GM19035 (cell line): ENCODE measurements at regions not wholly inside any gene's neighbourhood (a gene's known extent, or its start where the extent isn't known, plus 50 kb on each side); places are given as distances from the start of the nearest gene placed in this dataset.

Source experiments
- ATAC-seq: cut with Tn5 transposase; IDR thresholded peaks from one replicate; pipeline ENCODE4 v1.9.1; 2021; ENCODE audit not compliant: unreplicated experiment

- no peak for ATAC-seq
Measured at GRCh38 chr3:18046131-18046915, 303.9 kb upstream of the TBC1D5 start.

DNA sequence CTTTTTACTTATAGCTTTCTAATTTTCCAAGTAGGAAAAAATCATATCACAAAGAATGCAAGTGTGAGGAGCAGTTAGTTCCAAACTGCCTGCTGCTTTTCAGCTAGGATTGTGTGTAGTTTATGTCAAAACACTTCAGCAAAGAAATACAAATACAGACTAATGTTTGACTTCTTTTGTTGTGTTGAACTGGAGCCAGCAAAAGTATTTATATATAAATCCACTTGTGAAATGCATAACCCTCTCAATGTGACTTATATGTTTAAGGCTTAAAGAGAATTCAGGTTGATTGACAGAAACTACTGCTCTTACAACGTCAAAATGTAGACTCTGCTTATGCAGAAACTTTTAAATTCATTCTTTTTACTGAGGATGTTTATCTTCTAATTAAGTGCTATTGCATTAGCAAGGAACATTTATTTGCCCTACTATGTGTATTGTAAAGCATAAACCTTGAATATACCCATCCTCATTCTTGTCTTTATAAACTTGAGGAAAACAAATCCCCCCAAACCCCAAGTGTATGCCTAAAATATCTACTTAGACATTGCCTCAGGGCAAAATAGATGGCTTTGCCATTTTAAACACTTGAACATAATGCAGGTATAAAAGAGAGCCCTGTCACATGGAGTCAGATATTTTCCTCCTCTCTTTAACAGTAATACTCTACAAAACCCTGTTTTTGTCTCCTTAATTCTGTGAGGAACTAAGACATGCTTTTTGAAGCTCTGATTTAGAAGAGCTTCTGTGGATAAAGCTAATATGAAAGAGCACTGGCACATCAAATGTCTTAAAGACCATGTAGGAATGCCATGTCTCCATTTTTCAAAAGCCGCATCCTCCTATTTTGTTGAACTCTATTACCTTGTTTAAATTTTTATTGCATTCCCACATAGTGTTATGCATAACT lies 302.8 kb upstream of the TBC1D5 start:
- ATAC-seq: no peak

DNA sequence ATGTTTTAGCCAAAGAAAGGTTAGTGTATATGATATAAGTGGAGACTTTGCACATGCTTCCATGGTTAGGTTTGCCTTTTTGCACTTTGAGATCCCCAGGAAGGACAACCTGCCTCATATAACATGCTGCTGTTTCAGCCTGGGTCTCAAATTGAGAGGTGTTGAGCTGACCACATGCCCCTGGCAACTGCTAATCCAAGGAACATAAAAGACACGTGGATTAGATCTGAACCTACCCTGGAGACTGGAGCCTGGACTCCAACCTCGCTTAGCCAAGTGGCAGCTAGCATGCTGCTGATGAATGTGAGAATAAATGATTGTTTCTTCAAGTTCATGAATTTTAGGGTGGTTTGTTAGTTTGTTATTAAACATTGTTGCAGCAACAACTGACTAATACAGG lies 301.8 kb upstream of the TBC1D5 start:
- no peak for ATAC-seq

- no peak for ATAC-seq
Measured at GRCh38 chr3:18036450-18036815, 294.0 kb upstream of the TBC1D5 start.

GRCh38 chr3:18035641-18036449 lies 293.4 kb upstream of the TBC1D5 start:
- ATAC-seq: no peak

DNA sequence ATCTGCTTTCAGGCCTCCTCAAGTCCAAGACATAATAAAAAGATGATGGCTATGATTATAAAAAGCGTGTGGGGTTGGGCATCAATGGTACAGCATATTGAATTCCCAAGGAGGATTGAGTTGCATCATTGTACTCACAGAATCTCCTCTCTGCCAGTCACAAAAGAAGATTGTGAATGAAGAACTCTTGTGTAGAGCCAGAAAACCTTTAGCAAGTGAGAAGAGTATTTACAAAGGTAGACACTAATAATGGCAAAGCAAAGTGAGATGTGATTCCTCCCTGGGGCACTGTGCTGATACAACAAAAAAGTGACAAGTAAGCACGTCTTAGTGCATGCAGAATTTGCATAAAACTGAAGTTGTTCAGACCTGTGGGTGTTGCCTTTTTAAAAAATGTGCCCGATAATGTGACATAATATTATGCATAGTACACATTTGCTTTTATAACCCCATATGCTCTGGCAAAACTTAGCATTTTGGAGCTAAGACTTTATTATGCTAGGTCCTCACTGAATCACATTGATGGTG lies 291.2 kb upstream of the TBC1D5 start:
- ATAC-seq: no peak

- no peak for ATAC-seq
Measured at GRCh38 chr3:18030371-18030870, 288.0 kb upstream of the TBC1D5 start.

- ATAC-seq: no peak
Measured at GRCh38 chr3:18027161-18027939, 284.9 kb upstream of the TBC1D5 start.

DNA sequence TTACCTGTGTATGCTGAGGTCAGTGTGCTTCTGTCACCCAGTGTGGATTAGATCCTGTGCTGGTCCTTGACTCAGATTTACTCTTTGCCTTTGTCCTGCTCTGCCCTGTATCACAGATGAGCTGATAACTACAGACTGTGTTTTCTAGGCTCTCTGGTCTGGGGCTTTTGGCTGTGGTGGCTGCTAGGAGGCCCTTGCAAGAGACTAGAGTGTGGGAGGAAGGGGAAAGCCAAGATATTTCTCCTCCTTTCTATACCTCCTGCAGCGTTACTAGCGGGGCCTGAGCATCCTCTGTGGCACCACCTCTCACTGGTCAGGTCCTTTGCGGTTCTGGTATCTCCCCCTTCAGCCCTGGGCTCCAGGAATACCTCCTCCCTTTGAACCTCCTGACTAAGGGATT lies 282.3 kb upstream of the TBC1D5 start:
- ATAC-seq: no peak

DNA sequence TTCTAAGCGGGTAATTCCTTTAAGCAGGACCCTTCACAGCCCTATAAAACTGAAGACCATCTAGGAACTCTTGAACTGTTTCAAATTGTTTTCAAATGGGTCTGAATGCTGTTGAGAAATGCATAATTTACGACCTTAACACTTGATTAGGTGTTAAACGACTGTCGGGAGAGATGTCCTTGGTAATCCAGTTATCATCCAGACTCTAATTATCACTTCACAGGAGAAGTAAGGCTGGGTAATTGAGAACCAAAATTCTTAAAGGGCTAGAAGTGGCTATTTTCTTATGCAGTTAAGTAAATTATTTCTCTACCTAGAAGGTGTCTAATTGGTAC lies 276.7 kb upstream of the TBC1D5 start:
- no peak for ATAC-seq

DNA sequence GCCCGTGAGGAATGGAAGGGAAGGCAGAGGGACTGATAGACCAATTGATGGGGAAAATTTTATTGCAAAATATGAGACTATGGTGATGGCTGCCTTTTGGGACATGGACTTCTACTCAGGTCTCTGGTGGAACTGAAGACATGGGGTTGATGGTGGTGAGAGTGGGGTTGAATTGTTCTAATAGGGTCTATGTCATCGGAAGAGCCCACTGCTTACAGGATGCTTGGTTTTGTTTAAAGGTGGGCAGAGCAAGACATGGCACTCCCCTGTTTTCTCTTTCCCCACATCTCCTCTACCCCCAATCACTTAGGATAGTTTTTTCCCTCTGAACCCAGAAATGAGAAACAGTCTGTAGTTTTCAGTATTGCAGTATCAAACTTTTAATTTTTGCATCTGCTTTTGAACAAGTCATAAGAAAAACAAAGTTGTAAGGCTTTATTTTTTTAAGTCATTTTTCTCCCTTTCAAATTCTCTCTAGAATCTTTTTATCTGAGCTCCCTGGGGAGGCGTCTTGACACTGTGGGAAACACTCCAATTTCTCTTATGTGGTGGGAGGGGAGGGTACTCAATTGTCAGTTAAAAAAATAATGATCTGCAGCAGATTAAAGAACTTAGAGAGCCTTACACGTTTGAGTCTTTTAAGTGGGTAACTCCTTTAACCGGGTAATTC lies 276.2 kb upstream of the TBC1D5 start:
- ATAC-seq: no peak

DNA sequence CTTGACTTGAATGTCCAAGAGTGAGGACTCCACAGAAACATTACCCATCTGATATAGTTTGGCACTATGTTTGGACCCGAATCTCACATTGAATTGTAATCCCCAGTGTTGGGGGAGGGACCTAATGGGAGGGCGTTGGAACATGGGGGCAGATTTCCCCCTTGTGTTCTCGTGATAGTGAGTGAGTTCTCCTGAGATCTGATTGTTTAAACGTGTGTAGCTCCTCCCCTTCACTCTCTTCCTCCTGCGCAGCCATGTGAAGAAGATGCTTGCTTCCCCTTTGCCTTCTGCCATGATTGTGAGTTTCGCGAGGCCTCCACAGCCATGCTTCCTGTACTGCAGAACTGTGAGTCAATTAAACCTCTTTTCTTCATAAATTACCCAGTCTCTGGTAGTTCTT lies 273.9 kb upstream of the TBC1D5 start:
- ATAC-seq: no peak

GRCh38 chr3:18012933-18013332 lies 270.5 kb upstream of the TBC1D5 start:
- no peak for ATAC-seq

DNA sequence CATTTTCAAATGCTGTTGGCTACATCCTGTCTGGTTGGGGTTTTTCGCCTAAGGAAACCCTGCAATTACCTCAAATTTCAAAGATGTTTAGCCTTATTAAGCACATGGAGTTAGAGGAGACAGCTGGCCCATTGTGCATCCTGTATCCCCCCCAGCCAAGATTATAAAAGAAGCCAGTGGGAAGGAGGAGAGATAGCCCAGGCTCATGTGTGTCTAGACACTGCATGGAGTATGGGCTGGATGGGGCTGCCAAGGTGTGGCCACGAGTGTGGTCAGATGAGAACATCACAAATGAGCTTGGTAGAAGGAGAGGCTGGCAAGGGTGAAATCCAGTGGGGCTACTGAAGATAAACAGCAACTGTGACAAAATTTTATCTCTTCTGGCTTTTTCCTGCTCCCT lies 270.0 kb upstream of the TBC1D5 start:
- no peak for ATAC-seq

DNA sequence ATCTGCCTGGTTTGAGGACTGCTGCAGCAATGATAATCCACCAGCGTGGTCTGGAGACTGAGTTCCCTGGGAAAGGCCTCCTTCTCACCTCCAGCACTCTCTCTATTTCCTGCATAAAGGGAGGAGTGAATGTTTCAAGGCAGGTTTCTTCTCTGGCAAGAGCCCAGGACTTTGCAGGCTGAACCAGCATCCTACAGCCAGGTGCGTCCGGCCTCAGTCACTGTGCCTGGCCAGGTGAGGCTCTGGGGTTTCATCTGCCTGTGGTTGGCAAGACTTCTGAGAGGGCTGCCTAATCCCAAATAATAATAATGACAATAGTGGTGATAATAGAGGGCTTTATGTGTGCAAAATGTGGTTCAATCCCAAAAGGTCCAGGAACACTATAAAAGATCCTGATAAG lies 269.0 kb upstream of the TBC1D5 start:
- no peak for ATAC-seq

DNA sequence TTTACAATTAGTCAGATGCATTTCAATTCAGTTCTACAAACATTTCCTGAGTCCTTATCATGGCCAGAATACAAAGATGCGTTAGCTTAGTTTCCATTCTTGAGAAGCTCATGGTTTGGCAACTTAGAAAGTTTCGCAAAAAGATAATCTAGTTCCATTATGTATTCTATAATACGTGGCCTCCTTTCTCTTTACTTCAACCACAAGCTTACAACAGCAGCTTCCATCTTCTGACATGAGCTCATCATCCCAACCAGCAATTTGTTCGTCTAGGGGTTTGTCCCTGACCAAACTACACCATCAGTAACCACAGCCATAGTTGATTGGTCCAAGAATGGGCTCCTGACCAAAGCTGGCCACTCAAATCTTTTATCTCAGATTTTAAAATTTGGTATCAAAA lies 267.6 kb upstream of the TBC1D5 start:
- ATAC-seq: no peak

GRCh38 chr3:18008706-18009368 lies 266.4 kb upstream of the TBC1D5 start:
- ATAC-seq: no peak

- ATAC-seq: no peak
Measured at GRCh38 chr3:18007980-18008379, 265.5 kb upstream of the TBC1D5 start.

GRCh38 chr3:17995769-17996168 lies 253.3 kb upstream of the TBC1D5 start:
- ATAC-seq: no peak
